ENCODE measurements at regions not wholly inside any gene's neighbourhood (a gene's known extent, or its start where the extent isn't known, plus 50 kb on each side); places are given as distances from the start of the nearest gene placed in this dataset.

DNA sequence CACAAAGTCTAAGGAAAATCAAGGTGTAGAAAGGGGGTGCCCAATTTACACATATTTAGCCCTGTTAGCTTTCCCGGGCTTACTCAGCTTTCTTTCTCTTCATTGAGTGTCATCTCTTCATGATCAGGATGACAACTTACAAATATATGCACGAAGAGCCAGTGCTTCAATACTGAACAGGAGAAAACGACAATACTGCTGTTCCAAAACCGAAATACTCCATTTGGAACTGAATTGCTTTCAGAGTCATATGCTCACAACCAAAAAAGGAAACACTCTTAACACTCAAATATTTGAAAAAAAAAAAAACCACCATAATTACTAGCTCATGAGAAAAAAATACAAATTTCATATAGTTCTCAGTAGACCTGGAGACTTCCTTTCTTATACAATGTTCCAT, 272.1 kb upstream of the DUSP10 start:
- H3K4me1 ChIP-seq (ENCODE audit: insufficient read depth), result no peaks in the 10 kb centered on the region
- DNase-seq, result no peak
- no peak overlapping the region for H3K4me3 ChIP-seq
- H3F3A ChIP-seq (ENCODE audit: insufficient read depth), result 0 out of 2 replicates have a peak, but pooled peaks cover 4% of the 10 kb centered on the region
- no peaks in the 10 kb centered on the region for H3K79me2 ChIP-seq (ENCODE audit: insufficient read depth)
- H4K20me1 ChIP-seq (ENCODE audit: insufficient read depth), result no peaks in the 10 kb centered on the region
- WGBS, 2 experiments (ENCODE audit: low coverage in 1 of 2, low lambda C conversion rate in 2 of 2, missing lambda C conversion rate in 2 of 2), result 66 to 76% methylated on average over 4 of the region's 4 CpGs
- in situ Hi-C loops (cut with MboI), result no loop called here
- H2AFZ ChIP-seq, result no peak overlapping the region
- H3K4me2 ChIP-seq (ENCODE audit: unreplicated experiment), result no peak overlapping the region
- H3K9me2 ChIP-seq (ENCODE audit: insufficient read depth), result no peaks in the 10 kb centered on the region
- no peaks in the 10 kb centered on the region for H3K9me3 ChIP-seq (ENCODE audit: low read depth)
- H3K27ac ChIP-seq, result no peak overlapping the region
- no peak overlapping the region for H3K9ac ChIP-seq
- TF ChIP-seq EZH2 (IDR thresholded peaks at IDR 0.05; ENCODE audit: insufficient read depth, poor library complexity, severe bottlenecking) (no peak), EZH2phosphoT487 (IDR thresholded peaks at IDR 0.05; ENCODE audit: insufficient read depth, low read depth) (no peak)
- no peaks in the 10 kb centered on the region for H3K27me3 ChIP-seq (replicated peaks; ENCODE audit: insufficient read depth)
- H3K36me3 ChIP-seq (ENCODE audit: low read depth), result no peaks in the 10 kb centered on the region

GRCh38 chr1:222012816-222013215, 270.9 kb upstream of the DUSP10 start:
- no peak for TF ChIP-seq EZH2 (IDR thresholded peaks at IDR 0.05; ENCODE audit: insufficient read depth, poor library complexity, severe bottlenecking)
- TF ChIP-seq EZH2phosphoT487 (IDR thresholded peaks at IDR 0.05; ENCODE audit: insufficient read depth, low read depth), result no peak
- H4K20me1 ChIP-seq (ENCODE audit: insufficient read depth), result no peaks in the 10 kb centered on the region
- H3K4me3 ChIP-seq, result no peak overlapping the region
- no peaks in the 10 kb centered on the region for H3K27me3 ChIP-seq (replicated peaks; ENCODE audit: insufficient read depth)
- 0 out of 2 replicates have a peak, but pooled peaks cover 4% of the 10 kb centered on the region for H3F3A ChIP-seq (ENCODE audit: insufficient read depth)
- no peaks in the 10 kb centered on the region for H3K79me2 ChIP-seq (ENCODE audit: insufficient read depth)
- H2AFZ ChIP-seq, result no peak overlapping the region
- H3K4me1 ChIP-seq (ENCODE audit: insufficient read depth), result peaks cover 5% of the 10 kb centered on the region; the same call in 1 of the 2 replicates
- H3K9me2 ChIP-seq (ENCODE audit: insufficient read depth), result no peaks in the 10 kb centered on the region
- no peak overlapping the region for H3K4me2 ChIP-seq (ENCODE audit: unreplicated experiment)
- 93 to 95% methylated on average over 2 of the region's 2 CpGs for WGBS, 2 experiments (ENCODE audit: low coverage in 1 of 2, low lambda C conversion rate in 2 of 2, missing lambda C conversion rate in 2 of 2)
- in situ Hi-C loops (cut with MboI), result no loop called here
- no peak overlapping the region for H3K9ac ChIP-seq
- no peaks in the 10 kb centered on the region for H3K9me3 ChIP-seq (ENCODE audit: low read depth)
- no peaks in the 10 kb centered on the region for H3K36me3 ChIP-seq (ENCODE audit: low read depth)
- no peak overlapping the region for H3K27ac ChIP-seq
- DNase-seq, result no peak

DNA sequence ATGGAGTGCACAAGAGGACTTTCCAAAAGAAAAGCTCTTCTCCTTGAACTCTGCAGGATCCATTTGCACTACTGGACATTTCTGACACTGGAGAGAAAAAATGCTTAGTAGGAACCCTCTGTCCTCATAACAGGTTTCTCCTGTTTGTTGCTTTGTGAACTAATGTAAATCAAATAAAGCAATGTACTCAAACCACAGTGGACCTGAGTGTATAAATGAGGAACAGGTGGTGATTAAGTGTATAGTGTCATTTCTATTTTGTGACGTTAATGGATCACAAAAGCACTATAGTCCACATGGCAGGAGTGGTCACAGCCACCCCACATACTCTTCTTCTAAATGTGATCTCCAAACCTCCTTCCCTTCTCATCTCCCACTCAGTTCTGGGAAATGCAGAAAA, 268.4 kb upstream of the DUSP10 start:
- WGBS, 2 experiments (ENCODE audit: low coverage in 1 of 2, low lambda C conversion rate in 2 of 2, missing lambda C conversion rate in 2 of 2), result 91 to 92% methylated on average over 1 of the region's 1 CpG
- in situ Hi-C loops (cut with MboI), result no loop called here
- no peak overlapping the region for H3K4me2 ChIP-seq (ENCODE audit: unreplicated experiment)
- TF ChIP-seq EZH2phosphoT487 (IDR thresholded peaks at IDR 0.05; ENCODE audit: insufficient read depth, low read depth), result no peak
- TF ChIP-seq EZH2 (IDR thresholded peaks at IDR 0.05; ENCODE audit: insufficient read depth, poor library complexity, severe bottlenecking), result no peak
- no peaks in the 10 kb centered on the region for H3K79me2 ChIP-seq (ENCODE audit: insufficient read depth)
- no peak overlapping the region for H2AFZ ChIP-seq
- no peak overlapping the region for H3K9ac ChIP-seq
- H4K20me1 ChIP-seq (ENCODE audit: insufficient read depth), result no peaks in the 10 kb centered on the region
- H3K9me2 ChIP-seq (ENCODE audit: insufficient read depth), result no peaks in the 10 kb centered on the region
- no peaks in the 10 kb centered on the region for H3K36me3 ChIP-seq (ENCODE audit: low read depth)
- H3F3A ChIP-seq (ENCODE audit: insufficient read depth), result 0 out of 2 replicates have a peak, but pooled peaks cover 4% of the 10 kb centered on the region
- H3K4me3 ChIP-seq, result no peak overlapping the region
- H3K27me3 ChIP-seq (replicated peaks; ENCODE audit: insufficient read depth), result no peaks in the 10 kb centered on the region
- no peaks in the 10 kb centered on the region for H3K9me3 ChIP-seq (ENCODE audit: low read depth)
- peaks cover 9% of the 10 kb centered on the region; the same call in 1 of the 2 replicates for H3K4me1 ChIP-seq (ENCODE audit: insufficient read depth)
- no peak overlapping the region for H3K27ac ChIP-seq
- no peak for DNase-seq

DNA sequence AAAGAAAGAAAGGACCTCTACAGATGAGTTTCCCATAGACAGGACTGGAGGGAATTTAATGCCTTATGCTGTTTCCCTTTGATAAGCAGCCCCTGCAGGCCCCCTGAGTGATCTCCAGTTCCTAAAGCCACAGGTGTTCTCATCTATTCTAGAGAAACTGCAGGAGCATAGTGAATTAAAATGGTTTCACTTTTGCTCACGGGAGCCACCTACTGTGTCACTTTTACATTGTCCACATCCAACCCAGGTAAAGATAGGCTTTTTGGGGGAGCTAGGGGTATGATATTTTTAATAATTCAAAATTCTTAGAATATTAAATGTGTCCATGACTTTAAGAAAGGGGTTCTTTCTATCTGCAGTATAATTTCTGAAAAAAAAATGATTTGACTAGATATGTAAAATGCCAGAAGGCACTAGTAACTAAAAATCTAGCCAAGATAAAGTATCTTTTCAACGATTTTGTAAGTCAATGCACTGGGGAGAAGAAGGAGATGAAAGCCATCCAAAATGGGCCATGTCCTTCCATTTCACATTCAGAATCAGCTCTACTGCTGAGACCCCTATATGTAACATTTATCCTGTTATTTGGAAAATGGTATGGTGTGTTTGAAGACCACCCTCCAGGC, 267.3 kb upstream of the DUSP10 start:
- 12 to 24% methylated on average over 2 of the region's 2 CpGs for WGBS, 2 experiments (ENCODE audit: low coverage in 1 of 2, low lambda C conversion rate in 2 of 2, missing lambda C conversion rate in 2 of 2)

More for the DNA sequence above, 267.3 kb upstream of the DUSP10 start:
- no peaks in the 10 kb centered on the region for H3K9me3 ChIP-seq (ENCODE audit: low read depth)
- H3K4me1 ChIP-seq (ENCODE audit: insufficient read depth), result peaks cover 9% of the 10 kb centered on the region; the same call in 1 of the 2 replicates
- no peak overlapping the region for H3K27ac ChIP-seq
- no peak overlapping the region for H3K4me2 ChIP-seq (ENCODE audit: unreplicated experiment)
- peak; percentile 25 for DNase-seq
- TF ChIP-seq EZH2 (IDR thresholded peaks at IDR 0.05; ENCODE audit: insufficient read depth, poor library complexity, severe bottlenecking) (no peak), EZH2phosphoT487 (IDR thresholded peaks at IDR 0.05; ENCODE audit: insufficient read depth, low read depth) (no peak)
- H3K27me3 ChIP-seq (replicated peaks; ENCODE audit: insufficient read depth), result no peaks in the 10 kb centered on the region
- no peaks in the 10 kb centered on the region for H3K36me3 ChIP-seq (ENCODE audit: low read depth)
- H3K9ac ChIP-seq, result no peak overlapping the region
- H4K20me1 ChIP-seq (ENCODE audit: insufficient read depth), result no peaks in the 10 kb centered on the region
- H2AFZ ChIP-seq, result no peak overlapping the region
- in situ Hi-C loops (cut with MboI), result no loop called here
- 0 out of 2 replicates have a peak, but pooled peaks cover 4% of the 10 kb centered on the region for H3F3A ChIP-seq (ENCODE audit: insufficient read depth)
- H3K79me2 ChIP-seq (ENCODE audit: insufficient read depth), result no peaks in the 10 kb centered on the region
- no peaks in the 10 kb centered on the region for H3K9me2 ChIP-seq (ENCODE audit: insufficient read depth)
- no peak overlapping the region for H3K4me3 ChIP-seq

Measured in GM23248 (cell line).